NCI-H69 (cell line): ENCODE measurements at regions not wholly inside any gene's neighbourhood (a gene's known extent, or its start where the extent isn't known, plus 50 kb on each side); places are given as distances from the start of the nearest gene placed in this dataset.

Source experiments
- DNase-seq: peaks from one replicate; lab custom pipeline; 2025; lab: John Stamatoyannopoulos, UW

DNA sequence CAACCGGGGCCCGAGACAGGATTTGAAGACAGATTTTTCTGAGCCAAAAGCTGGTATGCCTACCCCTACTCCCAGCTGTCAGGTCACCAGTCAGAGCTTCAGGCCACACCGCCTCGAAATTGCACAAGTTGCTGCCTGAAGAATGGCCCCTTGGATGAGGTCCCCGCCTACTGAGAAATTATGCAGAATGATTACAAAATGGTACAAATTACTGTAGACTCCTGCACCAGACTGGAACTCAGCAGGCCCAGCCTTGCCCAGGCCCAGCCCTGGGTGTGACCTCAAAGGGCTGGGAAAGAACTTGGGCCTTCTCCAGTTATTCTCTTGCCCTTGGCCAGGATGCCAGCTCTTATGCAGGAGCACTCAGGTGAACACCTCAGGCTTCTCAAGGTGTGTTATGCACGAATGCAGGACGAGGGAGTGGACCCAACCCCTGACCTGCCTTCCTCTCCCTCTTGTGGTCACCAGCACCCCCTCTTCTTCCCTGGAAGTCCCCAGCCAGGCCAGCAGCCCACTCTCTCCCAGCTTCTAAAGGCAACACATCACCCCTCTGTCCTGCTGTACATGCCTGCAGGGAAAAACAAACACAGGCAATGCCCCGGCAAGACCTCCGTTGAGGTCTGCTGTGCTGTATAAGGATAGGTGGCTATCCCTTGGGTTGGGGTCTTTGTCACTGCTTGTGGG, 88.7 kb upstream of the NAA20 start:
- DNase-seq, result no peak

DNA sequence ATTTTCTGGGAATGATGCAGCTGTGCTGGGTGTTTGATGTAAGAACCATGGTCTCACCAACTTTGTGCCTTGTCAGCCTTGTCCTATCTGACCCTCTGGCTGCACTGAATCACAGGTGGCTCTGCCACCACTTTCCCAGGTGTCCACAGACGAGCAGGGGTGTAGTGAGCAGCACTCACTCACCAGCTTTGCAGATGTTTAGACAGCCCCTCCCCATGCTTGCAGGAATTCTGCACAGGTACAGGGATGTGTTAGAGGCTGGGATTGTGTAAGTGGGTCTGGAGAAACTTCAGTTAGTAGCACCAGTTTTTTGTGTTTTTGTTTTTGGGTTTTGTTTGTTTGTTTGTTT, 88.2 kb upstream of the NAA20 start:
- DNase-seq, result no peak

DNA sequence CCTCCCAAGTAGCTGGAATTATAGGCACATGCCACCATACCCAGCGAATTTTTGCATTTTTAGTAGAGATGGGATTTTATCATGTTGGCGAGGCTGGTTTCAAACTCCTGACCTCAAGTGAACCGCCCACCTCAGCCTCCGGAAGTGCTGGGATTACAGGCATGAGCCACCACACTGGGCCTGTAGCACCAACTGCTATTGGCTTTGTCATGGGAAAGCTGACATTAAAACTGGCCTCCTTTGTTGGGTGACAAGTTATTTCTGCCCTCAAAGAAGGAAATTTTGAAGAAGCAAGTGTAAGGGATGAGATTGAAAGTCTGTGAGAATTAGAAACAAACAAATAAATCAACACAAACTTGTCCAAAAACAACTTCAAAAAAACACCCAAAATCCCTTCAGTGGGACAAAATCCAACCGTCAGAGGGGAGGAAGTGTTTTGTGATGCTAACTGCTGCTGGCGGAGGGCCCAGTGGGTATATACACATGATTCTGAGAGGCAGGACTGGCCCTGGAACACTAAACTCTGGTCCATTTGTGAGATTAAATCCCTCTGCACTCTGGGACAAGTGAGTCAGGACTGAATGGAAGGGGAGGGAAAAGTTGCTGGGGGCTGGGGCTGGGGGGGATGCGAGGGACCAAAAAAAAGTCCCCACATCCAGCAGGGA, 87.5 kb upstream of the NAA20 start:
- no peak for DNase-seq

DNA sequence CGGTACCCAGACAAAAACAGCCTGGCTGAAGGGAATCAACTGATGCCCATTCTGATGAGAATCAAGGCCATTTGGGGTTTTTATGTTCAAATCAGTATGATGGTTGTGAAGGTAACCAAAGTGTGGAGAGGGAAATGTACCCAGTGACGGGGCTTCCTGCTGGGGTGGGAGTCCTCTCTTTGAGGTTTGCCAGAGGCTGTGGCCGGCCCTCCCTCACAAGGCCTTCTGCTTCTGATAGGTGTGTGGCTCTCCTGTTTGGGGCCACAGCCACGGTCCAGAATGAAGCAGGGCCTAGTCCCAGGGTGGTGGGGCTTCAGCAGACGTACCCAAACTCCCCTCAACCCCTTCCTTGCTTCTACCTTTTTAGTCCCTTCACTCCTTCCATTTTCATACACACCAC, 86.7 kb upstream of the NAA20 start:
- DNase-seq, result no peak

DNA sequence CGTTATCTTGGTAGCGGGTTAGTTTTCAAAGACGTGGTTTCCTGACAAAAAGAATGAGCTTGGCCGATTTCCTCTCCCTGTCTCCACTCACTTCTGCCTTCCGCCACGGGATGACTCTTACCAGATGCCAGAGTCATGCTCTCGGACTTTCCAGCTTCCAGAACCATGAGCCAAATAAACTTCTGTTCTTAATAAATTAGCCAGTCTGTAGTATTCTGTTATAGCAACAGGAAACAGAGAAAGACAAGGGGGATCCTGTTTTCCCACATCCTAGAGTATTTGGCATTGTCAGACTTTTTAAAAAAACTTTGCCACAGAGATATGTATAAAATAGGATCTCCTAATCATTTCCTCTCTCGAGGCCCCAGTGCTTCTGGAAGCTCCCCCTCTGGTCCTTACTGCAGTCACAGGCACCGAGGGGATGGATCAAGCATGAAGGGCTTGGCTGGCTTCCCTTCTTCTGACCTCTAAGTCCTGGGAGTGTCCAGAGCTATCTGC, 84.9 kb upstream of the NAA20 start:
- DNase-seq, result no peak

DNA sequence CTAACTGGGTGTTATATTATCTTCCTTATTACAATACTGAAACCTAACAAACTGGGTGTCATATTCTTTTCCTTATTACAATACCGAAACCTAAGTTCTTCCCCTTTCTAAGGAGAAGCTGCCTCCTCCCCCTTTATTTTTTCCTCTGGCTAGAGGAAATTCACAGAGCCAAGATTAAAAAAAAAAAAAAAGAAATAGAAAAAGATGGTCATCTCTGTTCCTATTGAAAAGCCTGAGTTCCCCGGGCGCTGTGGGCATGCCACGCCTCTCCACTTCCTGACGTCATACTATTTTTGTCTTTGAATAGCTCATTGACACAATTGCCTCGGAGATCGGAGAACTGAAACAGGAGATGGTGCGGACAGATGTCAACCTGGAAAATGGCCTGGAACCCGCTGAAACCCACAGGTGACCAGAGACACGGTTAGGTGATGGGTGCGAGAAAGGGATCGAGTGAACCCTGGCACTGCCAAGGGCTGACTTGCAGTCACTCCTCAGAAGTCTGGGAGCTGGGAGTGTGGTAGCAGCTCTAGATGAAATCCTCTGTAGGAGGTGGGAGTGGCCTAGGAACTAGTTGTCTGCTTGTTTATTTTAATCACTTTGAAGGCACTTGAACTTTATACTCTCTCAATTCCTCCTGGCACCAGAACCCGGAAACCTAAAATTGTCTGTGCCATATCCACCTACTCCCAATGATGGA, 82.2 kb upstream of the NAA20 start:
- peak; percentile 76 for DNase-seq

DNA sequence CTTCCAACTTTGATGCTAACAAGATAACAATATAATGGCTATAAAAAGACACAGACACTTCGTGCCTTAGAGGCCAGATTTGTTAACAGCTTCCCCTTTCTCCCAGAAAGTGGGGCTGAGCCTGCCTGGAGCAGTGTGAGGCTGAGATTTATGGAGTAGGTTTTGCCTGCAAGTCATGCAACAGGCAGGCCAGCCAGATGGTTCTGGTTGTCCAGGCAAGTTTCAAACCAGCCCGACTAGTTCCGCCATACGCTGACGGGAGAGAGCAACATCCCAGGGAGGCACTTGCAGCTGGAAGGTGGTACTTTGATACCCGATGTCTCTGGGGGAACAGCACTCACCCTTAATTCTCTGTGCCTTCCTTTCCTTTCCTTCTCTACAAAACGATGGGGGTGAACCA, 81.3 kb upstream of the NAA20 start:
- DNase-seq, result no peak

DNA sequence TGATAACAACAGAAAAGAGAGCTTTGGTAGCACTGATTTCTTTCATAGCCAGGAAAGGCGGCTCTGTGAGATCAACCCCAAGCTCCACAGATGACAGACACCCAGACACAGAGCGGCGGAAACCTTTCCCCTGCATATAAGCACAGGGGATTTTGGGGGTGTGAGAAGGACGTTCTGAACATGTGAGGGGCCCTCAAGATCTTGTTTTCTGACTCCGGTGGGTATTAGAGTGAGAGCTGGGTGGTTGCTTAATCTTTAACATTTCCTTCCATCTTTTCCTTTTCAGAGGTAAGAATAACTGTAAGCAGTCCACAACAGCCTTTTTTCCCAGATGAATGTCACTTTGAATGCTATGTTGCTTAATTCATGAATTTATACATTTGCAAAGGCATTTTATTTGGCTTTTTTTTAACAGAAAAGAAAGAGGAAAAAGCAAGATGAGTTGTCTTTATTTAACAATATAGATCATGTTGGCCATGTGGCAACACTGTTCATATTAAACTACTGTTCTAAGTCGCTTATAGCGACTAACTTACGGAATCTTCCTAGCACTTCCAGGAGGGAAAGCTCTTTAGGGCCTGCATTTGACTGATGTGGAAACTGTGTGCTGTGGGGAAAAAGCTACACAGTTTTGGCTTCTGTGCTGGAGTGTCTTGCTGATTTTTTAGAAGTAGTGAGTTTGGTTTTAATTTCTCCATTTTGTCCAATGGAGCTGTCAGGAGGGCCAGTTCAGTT, 80.5 kb upstream of the NAA20 start:
- no peak for DNase-seq

DNA sequence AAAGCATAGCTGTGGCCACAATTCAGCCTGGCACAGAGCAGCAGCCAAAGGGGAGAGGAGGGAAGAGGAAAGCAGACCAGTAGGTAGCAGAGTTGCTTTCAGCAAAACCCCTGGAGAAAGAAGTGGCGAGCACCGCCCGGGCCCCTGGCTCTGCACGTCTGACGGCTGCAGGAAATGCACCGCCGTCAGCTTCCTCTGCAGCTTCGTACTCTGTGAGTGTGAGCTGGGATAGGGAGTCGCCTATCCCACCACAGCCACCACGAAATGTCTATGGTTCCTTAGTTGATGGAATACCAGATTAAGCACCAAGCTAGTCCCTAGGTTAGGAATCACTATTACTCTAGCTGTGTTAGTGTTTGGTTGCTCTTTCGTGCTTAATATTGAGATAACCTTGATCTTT, 79.9 kb upstream of the NAA20 start:
- DNase-seq, result no peak

DNA sequence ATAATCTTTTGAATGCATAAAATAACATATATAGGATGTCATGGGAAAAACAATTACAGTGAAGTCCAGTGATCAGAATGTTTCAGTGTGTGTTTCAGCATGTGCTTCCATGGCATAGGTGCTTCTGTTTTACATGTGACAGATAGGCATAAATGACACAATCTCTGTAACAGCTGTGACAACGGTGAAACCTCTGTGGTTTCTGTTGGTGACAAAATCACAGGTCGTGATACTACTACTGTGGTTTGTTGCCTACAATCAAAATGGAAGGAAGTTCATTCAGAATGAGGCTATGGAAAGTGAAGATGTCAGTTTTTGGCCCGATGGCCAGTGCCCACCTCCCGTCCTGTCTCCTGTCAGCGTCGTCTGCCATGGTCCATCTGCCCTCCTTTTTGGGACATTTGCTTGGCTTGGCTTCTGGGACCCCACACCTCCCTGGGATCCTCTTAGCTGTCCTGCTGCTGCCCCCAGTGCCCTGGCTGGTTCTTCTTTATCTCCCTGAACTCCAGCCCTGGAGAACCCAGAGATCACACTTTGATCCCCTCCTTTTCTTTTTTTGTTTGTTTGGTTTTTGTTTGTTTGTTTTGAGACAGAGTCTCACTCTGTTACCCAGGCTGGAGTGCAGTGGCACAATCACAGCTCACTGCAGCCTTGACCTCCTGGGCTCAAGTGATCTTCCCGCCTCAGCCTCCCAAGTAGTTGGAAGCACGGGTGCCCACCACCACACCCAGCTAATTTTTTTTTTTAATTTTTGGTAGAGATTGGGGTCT, 79.3 kb upstream of the NAA20 start:
- no peak for DNase-seq

DNA sequence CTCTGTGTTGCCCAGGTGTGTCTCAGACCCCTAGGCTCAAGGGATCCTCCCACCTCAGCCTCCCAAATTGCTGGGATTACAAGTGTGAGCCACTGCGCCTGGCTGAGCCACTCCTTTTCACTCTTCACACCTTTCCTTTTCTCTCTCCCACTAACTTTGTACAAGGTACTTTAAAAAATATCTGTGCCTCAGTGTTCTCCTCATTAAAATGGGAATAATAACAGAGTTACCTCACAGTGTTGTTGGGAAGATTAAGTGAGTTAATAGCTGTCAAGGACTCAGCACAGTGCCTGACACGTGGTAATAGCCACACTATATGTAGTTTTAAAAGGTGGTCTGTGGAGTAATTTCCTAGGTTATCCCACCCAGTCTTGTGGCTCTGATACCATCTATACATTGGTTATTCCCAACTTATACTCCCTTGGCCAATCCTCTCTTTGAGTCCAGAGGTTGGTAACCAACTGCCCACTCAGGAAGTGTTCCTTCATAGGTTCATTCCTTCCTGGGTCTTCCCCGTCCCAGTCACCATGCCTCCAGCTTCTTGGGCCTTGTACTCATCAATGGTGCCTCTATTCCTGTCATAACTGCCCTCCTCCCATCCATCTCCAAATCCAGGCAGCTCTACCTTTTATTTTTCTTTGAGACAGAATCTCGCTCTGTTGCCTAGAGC, 78.6 kb upstream of the NAA20 start:
- DNase-seq, result no peak

DNA sequence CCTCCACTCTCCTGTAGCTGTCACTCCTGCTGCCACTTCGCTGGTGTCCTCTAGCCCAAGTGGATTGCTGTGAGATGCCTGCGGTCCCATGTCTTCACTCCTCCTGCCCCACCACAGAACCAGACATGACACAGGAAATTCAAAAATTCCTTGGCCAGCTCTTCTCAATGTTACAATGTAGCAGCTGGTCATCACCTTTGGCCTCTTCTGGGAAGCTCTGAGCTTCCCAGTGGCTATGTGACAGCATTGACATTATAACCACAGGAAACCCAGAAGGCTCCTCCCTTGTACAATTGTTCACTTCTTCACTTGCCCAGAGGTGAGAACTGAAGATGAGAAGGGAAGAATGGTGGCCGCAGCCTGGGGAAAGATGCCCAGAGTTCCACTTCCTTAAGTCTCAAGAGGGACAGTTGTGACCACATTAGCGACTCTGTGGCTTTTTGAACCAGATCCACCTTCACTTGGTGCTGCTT, 76.1 kb upstream of the NAA20 start:
- no peak for DNase-seq

DNA sequence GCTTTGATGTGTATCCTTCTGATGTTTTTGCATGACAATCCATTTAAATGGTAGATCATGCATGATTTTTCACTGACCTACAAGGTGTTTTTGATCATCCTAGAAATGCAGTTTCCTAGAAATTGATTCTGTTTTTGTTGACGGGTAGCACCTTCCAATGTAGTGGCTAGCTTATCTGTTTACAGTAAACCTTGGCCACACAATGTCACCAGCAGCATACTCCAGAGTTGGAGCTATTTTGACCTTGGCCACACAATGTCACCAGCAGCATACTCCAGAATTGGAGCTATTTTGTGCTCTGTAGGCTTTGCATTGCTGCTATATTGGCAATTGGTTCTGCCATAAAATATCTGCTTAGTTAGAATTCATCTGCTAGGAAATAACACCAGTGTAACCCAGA, 74.6 kb upstream of the NAA20 start:
- DNase-seq, result no peak

DNA sequence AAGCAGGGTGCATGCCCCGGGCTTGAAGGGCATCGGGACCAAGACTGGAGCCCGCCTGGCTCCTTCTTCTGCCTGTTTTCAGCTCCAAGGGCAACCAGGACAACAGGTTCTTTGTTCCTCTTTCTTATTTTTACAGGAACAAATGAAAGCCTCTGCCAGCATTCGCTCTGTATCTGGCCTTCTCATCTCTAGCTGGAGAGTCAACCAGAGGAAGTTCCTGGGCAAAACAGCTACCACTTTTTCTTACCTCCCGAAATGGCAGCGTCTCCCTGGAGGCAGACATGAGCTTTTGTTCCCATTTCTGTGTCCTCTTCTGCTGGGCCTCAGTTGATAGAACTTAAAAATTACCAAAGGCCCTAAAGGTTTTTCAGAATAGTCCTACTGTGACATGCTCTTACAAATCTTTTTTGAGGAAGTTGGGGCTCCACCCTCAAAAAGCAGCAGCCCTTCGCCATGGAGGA, 74.1 kb upstream of the NAA20 start:
- no peak for DNase-seq

DNA sequence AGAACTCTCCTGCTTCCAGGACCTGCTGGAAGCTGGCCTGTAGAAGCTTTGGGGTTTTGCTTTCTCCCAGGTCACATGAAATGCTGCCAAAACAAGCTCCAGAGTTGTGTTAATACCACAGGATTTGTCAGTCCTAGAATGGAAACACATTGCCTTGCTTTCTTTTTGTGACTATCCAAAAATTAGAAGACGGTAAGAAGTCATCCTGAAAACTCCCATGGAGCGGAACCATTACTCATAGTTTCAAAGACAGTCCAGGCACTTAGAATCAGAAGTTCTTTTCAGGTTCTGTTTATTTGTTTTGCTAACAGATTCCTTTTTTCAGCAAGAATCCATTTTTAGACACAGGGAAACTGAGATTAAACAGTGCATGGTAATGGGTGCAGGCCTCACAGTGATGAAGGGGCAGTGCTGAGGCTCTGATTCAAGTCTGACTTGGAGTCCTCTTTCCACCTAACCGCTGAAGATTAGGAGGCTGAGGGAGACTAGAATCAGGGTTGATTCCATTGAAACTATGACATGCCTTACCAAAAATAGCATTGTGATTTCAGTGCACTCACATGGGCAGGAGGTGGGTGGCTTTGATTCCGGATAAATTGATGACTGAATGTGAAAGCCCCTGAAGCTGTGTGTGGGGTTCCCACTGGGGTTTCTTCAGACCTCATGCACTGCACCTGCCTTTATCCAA, 72.2 kb upstream of the NAA20 start:
- no peak for DNase-seq

DNA sequence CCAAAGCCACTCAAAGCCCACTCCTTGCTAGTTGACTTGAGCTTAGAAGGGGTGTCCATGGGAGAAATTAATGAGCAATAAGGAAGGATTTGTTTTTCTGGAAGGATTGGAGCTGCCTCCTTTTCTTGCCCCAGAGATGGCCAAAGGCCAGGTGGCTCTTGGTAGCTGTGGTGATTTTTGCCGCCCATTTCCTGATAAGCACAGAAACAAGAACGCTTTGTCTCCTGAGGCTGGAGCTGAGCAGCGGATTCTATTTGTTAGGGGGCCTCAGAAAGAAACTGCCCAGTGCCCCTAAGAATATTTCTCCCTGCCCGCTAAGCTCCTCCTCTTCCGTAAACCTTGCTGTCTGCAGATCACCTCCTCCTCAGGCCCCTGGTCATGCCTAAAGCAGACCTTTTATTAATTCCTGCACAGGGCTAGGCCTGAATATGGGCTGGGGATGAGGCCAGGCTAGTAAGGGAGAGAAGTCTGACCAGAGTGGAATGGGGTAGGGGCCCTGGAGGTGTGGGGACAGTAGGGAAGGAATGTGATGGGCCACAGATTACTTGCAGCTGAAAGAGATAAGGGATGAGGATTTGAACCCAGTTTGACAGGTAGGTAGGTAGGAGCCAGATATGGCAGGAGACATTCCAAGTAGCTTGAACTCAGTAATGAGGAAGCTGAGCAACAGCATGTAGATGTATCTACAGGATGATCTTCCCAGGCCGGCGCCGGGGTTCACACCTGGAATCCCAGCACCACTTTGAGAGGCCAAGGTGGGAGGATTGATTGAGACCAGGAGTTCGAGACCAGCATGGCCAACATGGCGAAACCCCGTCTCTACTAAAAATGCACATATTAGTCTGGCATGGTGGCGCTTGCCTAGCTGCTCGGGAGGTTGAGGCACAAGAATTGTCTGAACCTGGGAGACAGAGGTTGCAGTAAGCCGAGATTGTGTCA, 71.2 kb upstream of the NAA20 start:
- DNase-seq, result no peak

DNA sequence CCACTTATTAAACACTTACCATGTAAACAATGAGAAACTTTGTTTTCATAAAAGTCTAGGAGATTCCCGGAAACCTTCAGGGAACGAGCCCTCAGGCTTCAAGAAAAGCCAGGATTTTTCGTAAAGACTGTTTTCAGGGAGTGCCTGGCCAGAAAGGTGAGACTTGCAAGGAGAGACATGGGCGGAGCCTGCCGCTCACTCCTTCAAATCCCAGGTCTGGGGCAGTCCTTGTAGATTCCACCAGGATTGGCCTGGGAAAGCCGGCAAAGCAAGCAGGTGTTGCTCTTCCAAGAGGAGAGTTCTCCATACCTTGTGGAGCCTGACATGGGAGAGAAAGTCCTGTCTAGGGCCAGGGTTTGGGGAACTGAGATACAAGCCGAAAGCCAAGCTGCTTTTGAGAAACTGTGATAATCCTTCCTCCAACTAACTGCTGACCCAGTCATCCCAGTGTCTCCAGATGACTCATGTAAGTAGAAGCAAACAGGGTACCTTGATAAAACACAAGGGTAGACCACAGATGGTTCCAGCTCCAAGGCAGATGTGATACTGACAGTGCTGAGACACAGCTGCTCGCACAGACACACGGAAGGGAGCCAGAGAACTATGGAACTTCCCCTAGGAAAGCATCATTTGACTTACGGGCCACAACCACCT, 69.4 kb upstream of the NAA20 start:
- DNase-seq, result peak; percentile 18

DNA sequence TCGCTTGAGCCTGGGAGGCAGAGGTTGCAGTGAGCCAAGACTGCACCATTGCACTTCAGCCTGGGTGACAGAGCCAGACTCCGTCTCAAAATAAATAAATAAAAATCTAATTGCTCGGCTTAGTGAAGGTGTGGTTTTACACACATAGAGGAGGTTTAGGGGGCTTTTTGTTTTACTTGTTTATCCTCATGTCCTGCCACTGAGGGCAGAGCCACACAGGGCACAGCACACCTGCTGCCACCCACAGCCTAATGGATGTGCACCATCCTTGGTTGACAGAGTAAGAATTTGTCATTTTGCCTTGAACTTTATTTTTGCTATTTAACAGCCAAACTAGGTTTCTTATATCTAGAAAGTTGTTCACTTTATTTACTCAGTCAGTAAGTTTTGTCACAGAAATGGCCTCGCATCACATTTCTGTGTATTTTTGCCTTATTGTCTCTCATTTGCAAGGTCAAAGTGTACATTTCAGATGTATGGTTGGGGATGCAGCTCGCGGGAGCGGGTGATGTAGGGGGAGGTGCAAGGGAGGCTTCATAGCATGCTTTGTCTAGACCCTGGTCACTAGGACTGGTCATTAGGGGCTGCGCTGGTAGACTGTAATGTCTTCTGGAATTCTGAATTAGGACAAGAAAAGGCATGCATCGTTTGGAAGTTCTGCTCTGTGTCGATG, 67.8 kb upstream of the NAA20 start:
- DNase-seq, result no peak
